H1 (cell line): ENCODE measurements at regions not wholly inside any gene's neighbourhood (a gene's known extent, or its start where the extent isn't known, plus 50 kb on each side); places are given as distances from the start of the nearest gene placed in this dataset. TPM values are rescaled to one million over a fixed set of nuclear protein-coding genes. Genes with fewer than 3 reads are reported as not detected.

Experiments used
- BCL11A ChIP-seq, 2 experiments: IDR thresholded peaks; one replicate each; pipeline ENCODE4 v1.6.1; 2011; ENCODE audit warnings: low read depth in 2 of 2, low read length in 2 of 2, mild to moderate bottlenecking in 2 of 2
- EP300 ChIP-seq, 2 experiments: IDR thresholded peaks; 1 replicate in 1 of 2; 2 replicates in 1 of 2; pipeline ENCODE4 v1.6.1; 2011 to 2012; ENCODE audit warnings: low read depth in 2 of 2, low read length in 2 of 2, mild to moderate bottlenecking in 2 of 2, borderline replicate concordance in 1 of 2, inconsistent platforms in 1 of 2, moderate library complexity in 1 of 2
- PHF8 ChIP-seq: fragments of 200-600 bp; sonication (generic); conservative IDR thresholded peaks from 2 replicates; pipeline ENCODE4 v1.7.1; 2012; ENCODE audit warnings: low read depth, mild to moderate bottlenecking, inconsistent platforms, low read length, moderate library complexity
- SP1 ChIP-seq: IDR thresholded peaks from 2 replicates; pipeline ENCODE4 v1.6.1; 2011; ENCODE audit warnings: low read depth, low read length
- SP2 ChIP-seq: IDR thresholded peaks from 2 replicates; pipeline ENCODE4 v1.6.1; 2012; ENCODE audit warnings: mild to moderate bottlenecking, low read length, inconsistent platforms
- SUZ12 ChIP-seq: fragments of 200-600 bp; sonication (generic); IDR thresholded peaks from 2 replicates; pipeline ENCODE4 v1.6.1; 2012; ENCODE audit warnings: mild to moderate bottlenecking, inconsistent platforms, low read length, moderate library complexity, mixed read lengths
- small RNA-seq: library from polyadenylated mRNA; stranded (forward); fragments of <200 nt; extraction: miRNeasy Mini kit (QIAGEN cat#:217004); gene quantifications from one replicate; pipeline ENCODE3, GENCODE V24; 2013; ENCODE audit not compliant: insufficient read depth

DNA sequence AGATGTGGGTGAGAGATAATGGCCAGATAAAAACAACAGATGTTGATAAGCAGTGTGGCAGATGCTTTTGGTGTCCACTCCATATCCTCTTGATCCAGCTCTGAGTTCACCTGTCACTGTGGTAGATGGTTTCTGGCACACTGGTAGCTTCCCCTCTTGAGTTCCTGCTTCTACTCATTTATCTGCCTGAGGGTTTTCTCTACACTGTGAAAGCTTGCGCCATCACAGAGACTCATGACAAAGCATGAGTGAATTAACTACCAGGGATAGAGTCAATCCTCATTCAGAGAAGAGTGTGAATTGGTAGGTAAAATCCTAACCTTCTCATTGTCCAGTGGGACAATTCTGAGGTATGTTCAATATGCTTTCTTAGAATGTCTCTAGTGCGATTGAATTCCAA, 50.0 kb upstream of the ARHGEF26 start (continued):
- TF ChIP-seq EP300 (IDR thresholded peaks at IDR 0.05; ENCODE audit: borderline replicate concordance in 1 of 2, low read depth in 2 of 2, low read length in 2 of 2): no peak
- no peak for TF ChIP-seq BCL11A (IDR thresholded peaks at IDR 0.05; ENCODE audit: low read depth in 2 of 2, low read length in 2 of 2)
- no peak for TF ChIP-seq SP1
- no peak for TF ChIP-seq SP2
- TF ChIP-seq SUZ12: no peak
- no peak for TF ChIP-seq PHF8

Small RNA genes lying in the stretch of these regions (small RNA-seq; reads per million reads assigned to genes)
- gene RF00019 (not detected), gene RF00096 (not detected), gene RNU6-901P (not detected)
